IMR-90 (cell line): ENCODE measurements at regions not wholly inside any gene's neighbourhood (a gene's known extent, or its start where the extent isn't known, plus 50 kb on each side); places are given as distances from the start of the nearest gene placed in this dataset.
A peak's percentile ranks its signal among the peaks of the same experiment; 100 is the strongest.

ENCODE experiments used
- ATAC-seq: fragments of 200-7000 bp; cut with Tn5 transposase; 2 replicates; pipeline ENCODE4 v1.9.1; 2020; ENCODE audit warnings: low read depth, mild to moderate bottlenecking, moderate library complexity
- BruUV-seq: library from RNA; stranded (reverse); fragments of 400-500 nt; replicated peaks from 2 replicates; lab custom pipeline; 2021; lab: Mats Ljungman, UMichigan
- CTCF ChIA-PET: fragments of 300-600 bp; formaldehyde crosslinking; extraction: SDS; loops from one replicate; lab custom pipeline; 2021; ENCODE audit warnings: antibody characterized with exemption; lab: Yijun Ruan, JAX
- POLR2A ChIA-PET: fragments of 300-600 bp; sonication (Branson Sonifier 250); formaldehyde crosslinking; loops from one replicate; lab custom pipeline; 2022; ENCODE audit warnings: antibody characterized with exemption; ENCODE audit not compliant: unreplicated experiment; lab: Charles Lee
- DNase-seq: peaks from one replicate; pipeline ENCODE4 v3.0.0; 2013
- H2AFZ ChIP-seq: replicated peaks from 2 replicates; pipeline ENCODE3; 2013; ENCODE audit warnings: low read length, mild to moderate bottlenecking; ENCODE audit not compliant: poor library complexity
- H2AK5ac ChIP-seq: 2 replicates; pipeline ENCODE4 v1.6.1; 2013; ENCODE audit warnings: low read depth, low read length, inconsistent platforms
- H2AK9ac ChIP-seq: replicated peaks from 2 replicates; pipeline ENCODE3; 2013; ENCODE audit warnings: mild to moderate bottlenecking, low read depth, low read length, moderate library complexity; ENCODE audit not compliant: poor library complexity
- H2BK120ac ChIP-seq: 2 replicates; pipeline ENCODE4 v1.6.1; 2013; ENCODE audit warnings: low read depth, low read length, inconsistent platforms
- H2BK15ac ChIP-seq: 3 replicates; pipeline ENCODE4 v1.6.1; 2013; ENCODE audit warnings: low read depth, low read length, inconsistent platforms
- H2BK20ac ChIP-seq: 2 replicates; pipeline ENCODE4 v1.6.1; 2013; ENCODE audit warnings: low read depth, mild to moderate bottlenecking, inconsistent platforms, low read length, moderate library complexity
- H2BK5ac ChIP-seq: 2 replicates; pipeline ENCODE4 v1.6.1; 2013; ENCODE audit warnings: mild to moderate bottlenecking, low read depth, low read length, inconsistent platforms; ENCODE audit not compliant: poor library complexity, severe bottlenecking
- H3K14ac ChIP-seq: replicated peaks from 2 replicates; pipeline ENCODE4 v1.6.1; 2013; ENCODE audit warnings: low read depth, low read length, inconsistent platforms
- H3K18ac ChIP-seq: 2 replicates; pipeline ENCODE4 v1.6.1; 2013; ENCODE audit warnings: low read depth, low read length, control low read depth
- H3K23ac ChIP-seq: 2 replicates; pipeline ENCODE4 v1.6.1; 2013; ENCODE audit warnings: low read depth, low read length, inconsistent platforms
- H3K27ac ChIP-seq: 2 replicates; pipeline ENCODE4 v1.5.1; 2013; ENCODE audit warnings: mild to moderate bottlenecking, control low read depth, low read length; ENCODE audit not compliant: insufficient read depth
- H3K27me3 ChIP-seq: 2 replicates; pipeline ENCODE4 v1.6.1; 2013; ENCODE audit warnings: low read length; ENCODE audit not compliant: control insufficient read depth, insufficient read depth
- H3K36me3 ChIP-seq: 2 replicates; pipeline ENCODE4 v1.6.1; 2013; ENCODE audit warnings: low read length, mixed read lengths; ENCODE audit not compliant: control insufficient read depth, insufficient read depth
- H3K4ac ChIP-seq: 2 replicates; pipeline ENCODE4 v1.6.1; 2013; ENCODE audit warnings: low read depth, low read length, inconsistent platforms
- H3K4me1 ChIP-seq: 2 replicates; pipeline ENCODE4 v1.6.1; 2013; ENCODE audit warnings: low read length, mixed read lengths; ENCODE audit not compliant: control insufficient read depth, insufficient read depth
- H3K4me2 ChIP-seq: 2 replicates; pipeline ENCODE4 v1.6.1; 2013; ENCODE audit warnings: low read depth, mild to moderate bottlenecking, control low read depth, low read length, moderate library complexity
- H3K4me3 ChIP-seq: 2 replicates; pipeline ENCODE4 v1.5.1; 2013; ENCODE audit warnings: low read depth, mild to moderate bottlenecking, control low read depth, low read length, moderate library complexity; ENCODE audit not compliant: insufficient read depth
- H3K56ac ChIP-seq: 2 replicates; pipeline ENCODE4 v1.6.1; 2013; ENCODE audit warnings: low read length, inconsistent platforms; ENCODE audit not compliant: insufficient read depth; ENCODE audit errors: extremely low read depth
- H3K79me1 ChIP-seq, 2 experiments: 2 replicates each; pipeline ENCODE4 v1.6.1; 2013; ENCODE audit warnings: low read length in 2 of 2, inconsistent platforms in 1 of 2, low read depth in 1 of 2
- H3K9ac ChIP-seq: 2 replicates; pipeline ENCODE4 v1.6.1; 2013; ENCODE audit warnings: low read depth, low read length, control low read depth
- H3K9me1 ChIP-seq: 2 replicates; pipeline ENCODE4 v1.6.1; 2013; ENCODE audit warnings: low read length, inconsistent platforms; ENCODE audit not compliant: insufficient read depth
- H3K9me3 ChIP-seq: 2 replicates; pipeline ENCODE4 v1.6.1; 2013; ENCODE audit warnings: low read length; ENCODE audit not compliant: control insufficient read depth, insufficient read depth
- H4K20me1 ChIP-seq: 2 replicates; pipeline ENCODE4 v1.6.1; 2013; ENCODE audit warnings: low read length, inconsistent platforms; ENCODE audit not compliant: insufficient read depth
- H4K5ac ChIP-seq: 2 replicates; pipeline ENCODE4 v1.6.1; 2013; ENCODE audit warnings: mild to moderate bottlenecking, low read depth, low read length, control low read depth
- H4K8ac ChIP-seq, 2 experiments: 2 replicates each; pipeline ENCODE4 v1.6.1; 2013; ENCODE audit warnings: low read depth in 2 of 2, low read length in 2 of 2, control low read depth in 1 of 2, inconsistent platforms in 1 of 2
- H4K91ac ChIP-seq: 2 replicates; pipeline ENCODE4 v1.6.1; 2013; ENCODE audit warnings: low read depth, low read length, inconsistent platforms; ENCODE audit not compliant: insufficient read depth
- BHLHE40 ChIP-seq: fragments of 150-350 bp; IDR thresholded peaks from 2 replicates; pipeline ENCODE4 v1.6.1; 2016; ENCODE audit warnings: mild to moderate bottlenecking, low read depth, low read length
- CHD1 ChIP-seq: IDR thresholded peaks from 2 replicates; pipeline ENCODE4 v1.6.1; 2012; ENCODE audit warnings: low read depth, low read length, improper control_type of control experiment
- FOS ChIP-seq: fragments of 150-350 bp; IDR thresholded peaks from 2 replicates; pipeline ENCODE4 v1.6.1; 2016; ENCODE audit warnings: low read depth, low read length
- NFE2L2 ChIP-seq: fragments of 150-350 bp; IDR thresholded peaks from 2 replicates; pipeline ENCODE4 v1.6.1; 2016; ENCODE audit warnings: low read depth, mild to moderate bottlenecking, low read length
- POLR2A ChIP-seq: IDR thresholded peaks from 2 replicates; pipeline ENCODE4 v1.6.1; 2012; ENCODE audit warnings: mild to moderate bottlenecking, low read depth, low read length
- RAD21 ChIP-seq: IDR thresholded peaks from 2 replicates; pipeline ENCODE4 v1.6.1; 2012; ENCODE audit warnings: low read length, improper control_type of control experiment
- RCOR1 ChIP-seq: IDR thresholded peaks from 2 replicates; pipeline ENCODE4 v1.6.1; 2012; ENCODE audit warnings: mild to moderate bottlenecking, low read length, improper control_type of control experiment; ENCODE audit not compliant: insufficient replicate concordance
- RFX5 ChIP-seq: IDR thresholded peaks from 2 replicates; pipeline ENCODE4 v1.8.0; 2012; ENCODE audit warnings: low read depth, mild to moderate bottlenecking, low read length, moderate library complexity
- whole genome bisulfite sequencing, 2 experiments: methylation state at CpG; one replicate each; pipeline versions ENCODE4 v1.1.5 to v1.1.7; 2013; ENCODE audit warnings: missing lambda C conversion rate in 2 of 2; ENCODE audit not compliant: insufficient read length in 1 of 2; ENCODE audit errors: extremely low coverage in 2 of 2; 5-methylcytosine and 5-hydroxymethylcytosine counted together
- dilution Hi-C: fragments of 300-500 bp; cut with HindIII; formaldehyde crosslinking; loops from one replicate; pipeline ENCODE4 v1.14.3; 2018; ENCODE audit warnings: low sequenced_read_pairs; ENCODE audit not compliant: unreplicated experiment
- in situ Hi-C: fragments of 300-500 bp; cut with MboI; formaldehyde crosslinking; loops from 3 replicates; pipeline ENCODE4 v1.14.3; 2019; ENCODE audit warnings: low sequenced_read_pairs, inconsistent platforms, mixed read lengths
- intact Hi-C: fragments of 100-400 bp; cut with micrococcal nuclease; formaldehyde crosslinking; loops from 2 replicates; pipeline ENCODE4 v1.10.0; 2022
- TF ChIP-seq, protein P1 (sequence below): fragments of 150-350 bp; IDR thresholded peaks from 2 replicates; pipeline ENCODE4 v1.6.1; 2017; ENCODE audit warnings: mild to moderate bottlenecking, antibody characterized with exemption, low read length, low read depth
- TF ChIP-seq, protein P2 (sequence below): conservative IDR thresholded peaks from 2 replicates; pipeline ENCODE4 v1.5.1; 2012; ENCODE audit warnings: mild to moderate bottlenecking, low read depth, low read length, improper control_type of control experiment
- TF ChIP-seq, protein P3 (sequence below): fragments of 150-350 bp; IDR thresholded peaks from 2 replicates; pipeline ENCODE4 v1.6.1; 2016; ENCODE audit warnings: low read depth, mild to moderate bottlenecking, low read length, moderate library complexity, borderline replicate concordance

DNA sequence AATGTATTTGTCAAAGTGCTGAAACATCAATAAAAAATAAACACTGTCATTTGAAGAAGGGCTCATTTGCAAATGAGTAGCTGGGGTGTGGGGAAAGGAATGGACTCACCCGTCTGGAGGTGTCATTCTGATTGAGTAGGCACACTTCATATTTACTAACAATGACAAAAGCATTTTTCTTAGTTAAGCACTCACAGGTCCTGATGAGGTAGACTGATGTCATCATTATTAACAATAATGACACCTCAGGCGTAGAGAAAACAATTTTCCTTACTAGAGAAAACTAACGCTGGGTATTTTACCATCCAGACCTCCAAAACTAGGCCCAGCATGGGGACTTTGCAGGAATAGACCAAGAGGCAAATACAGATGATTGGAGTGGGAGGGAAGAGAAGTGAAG is 76.0 kb downstream of the UNC5CL start:
- CTCF ChIA-PET = interaction anchor here (1.3 kb wide), 1 partner anchor 36 kb away, joined by 3 read pairs; no protein-coding TSS in a partner anchor
- no CpG with 5 or more reads among the region's 3 CpGs for WGBS, 2 experiments

More for the DNA sequence above, 76.0 kb downstream of the UNC5CL start:
- H4K8ac ChIP-seq = 0 out of 4 replicates have a peak overlapping the region, but pooled peaks of 1 of the 2 experiments have one; percentile 24
- dilution Hi-C loops (no loop called here), in situ Hi-C loops (no loop called here), intact Hi-C loops (no loop called here)
- no TSS peak for BruUV-seq
- no peak overlapping the region for H3K4me3 ChIP-seq
- no peak overlapping the region for H3K9ac ChIP-seq
- POLR2A ChIA-PET = no interaction called here
- no peaks in the 10 kb centered on the region for H3K79me1 ChIP-seq
- peaks cover 22% of the 10 kb centered on the region for H3K9me1 ChIP-seq
- H3K9me3 ChIP-seq = no peaks in the 10 kb centered on the region
- no peak overlapping the region for H3K56ac ChIP-seq
- H4K20me1 ChIP-seq = no peaks in the 10 kb centered on the region
- H2BK5ac ChIP-seq = no peak overlapping the region
- H3K36me3 ChIP-seq = no peaks in the 10 kb centered on the region
- H2AK5ac ChIP-seq = peak overlapping the region; percentile 40; the same call in 1 of the 2 replicates
- no peak overlapping the region for H2AK9ac ChIP-seq
- no peak overlapping the region for H3K27ac ChIP-seq
- no peak overlapping the region for H3K18ac ChIP-seq
- H3K23ac ChIP-seq = no peak overlapping the region
- H2AFZ ChIP-seq = no peak overlapping the region
- H2BK15ac ChIP-seq = peak overlapping the region; percentile 14; the same call in 1 of the 3 replicates
- H3K27me3 ChIP-seq = no peaks in the 10 kb centered on the region
- H3K4me2 ChIP-seq = no peak overlapping the region
- H4K91ac ChIP-seq = 0 out of 2 replicates have a peak overlapping the region, but pooled peaks have one; percentile 45
- no peak overlapping the region for H4K5ac ChIP-seq
- H3K14ac ChIP-seq = no peak overlapping the region
- ATAC-seq (no peak), DNase-seq (no peak)
- TF ChIP-seq, protein P1, sequence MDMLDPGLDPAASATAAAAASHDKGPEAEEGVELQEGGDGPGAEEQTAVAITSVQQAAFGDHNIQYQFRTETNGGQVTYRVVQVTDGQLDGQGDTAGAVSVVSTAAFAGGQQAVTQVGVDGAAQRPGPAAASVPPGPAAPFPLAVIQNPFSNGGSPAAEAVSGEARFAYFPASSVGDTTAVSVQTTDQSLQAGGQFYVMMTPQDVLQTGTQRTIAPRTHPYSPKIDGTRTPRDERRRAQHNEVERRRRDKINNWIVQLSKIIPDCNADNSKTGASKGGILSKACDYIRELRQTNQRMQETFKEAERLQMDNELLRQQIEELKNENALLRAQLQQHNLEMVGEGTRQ = no peak
- TF ChIP-seq FOS (no peak), POLR2A (no peak), RAD21 (no peak), RFX5 (no peak), CHD1 (no peak), NFE2L2 (no peak), BHLHE40 (no peak), RCOR1 (no peak)
- TF ChIP-seq, protein P2, sequence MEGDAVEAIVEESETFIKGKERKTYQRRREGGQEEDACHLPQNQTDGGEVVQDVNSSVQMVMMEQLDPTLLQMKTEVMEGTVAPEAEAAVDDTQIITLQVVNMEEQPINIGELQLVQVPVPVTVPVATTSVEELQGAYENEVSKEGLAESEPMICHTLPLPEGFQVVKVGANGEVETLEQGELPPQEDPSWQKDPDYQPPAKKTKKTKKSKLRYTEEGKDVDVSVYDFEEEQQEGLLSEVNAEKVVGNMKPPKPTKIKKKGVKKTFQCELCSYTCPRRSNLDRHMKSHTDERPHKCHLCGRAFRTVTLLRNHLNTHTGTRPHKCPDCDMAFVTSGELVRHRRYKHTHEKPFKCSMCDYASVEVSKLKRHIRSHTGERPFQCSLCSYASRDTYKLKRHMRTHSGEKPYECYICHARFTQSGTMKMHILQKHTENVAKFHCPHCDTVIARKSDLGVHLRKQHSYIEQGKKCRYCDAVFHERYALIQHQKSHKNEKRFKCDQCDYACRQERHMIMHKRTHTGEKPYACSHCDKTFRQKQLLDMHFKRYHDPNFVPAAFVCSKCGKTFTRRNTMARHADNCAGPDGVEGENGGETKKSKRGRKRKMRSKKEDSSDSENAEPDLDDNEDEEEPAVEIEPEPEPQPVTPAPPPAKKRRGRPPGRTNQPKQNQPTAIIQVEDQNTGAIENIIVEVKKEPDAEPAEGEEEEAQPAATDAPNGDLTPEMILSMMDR = no peak
- TF ChIP-seq, protein P3, sequence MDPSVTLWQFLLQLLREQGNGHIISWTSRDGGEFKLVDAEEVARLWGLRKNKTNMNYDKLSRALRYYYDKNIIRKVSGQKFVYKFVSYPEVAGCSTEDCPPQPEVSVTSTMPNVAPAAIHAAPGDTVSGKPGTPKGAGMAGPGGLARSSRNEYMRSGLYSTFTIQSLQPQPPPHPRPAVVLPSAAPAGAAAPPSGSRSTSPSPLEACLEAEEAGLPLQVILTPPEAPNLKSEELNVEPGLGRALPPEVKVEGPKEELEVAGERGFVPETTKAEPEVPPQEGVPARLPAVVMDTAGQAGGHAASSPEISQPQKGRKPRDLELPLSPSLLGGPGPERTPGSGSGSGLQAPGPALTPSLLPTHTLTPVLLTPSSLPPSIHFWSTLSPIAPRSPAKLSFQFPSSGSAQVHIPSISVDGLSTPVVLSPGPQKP = no peak
- H3K4ac ChIP-seq = no peak overlapping the region
- H2BK120ac ChIP-seq = peak overlapping the region; percentile 3
- peaks cover 12% of the 10 kb centered on the region for H3K4me1 ChIP-seq
- H2BK20ac ChIP-seq = 0 out of 2 replicates have a peak overlapping the region, but pooled peaks have one; percentile 14
